Myocyte (in vitro differentiated cells): ENCODE measurements at regions not wholly inside any gene's neighbourhood (a gene's known extent, or its start where the extent isn't known, plus 50 kb on each side); places are given as distances from the start of the nearest gene placed in this dataset.
"Not testable (repeated sequence)": the region's sequence is repeated elsewhere in the genome, so short reads cannot be mapped to it uniquely, and the experiment has no call there.

Experiments used
- DNase-seq: peaks from one replicate; pipeline ENCODE4 v3.0.0-alpha.2; 2012; ENCODE audit warnings: low read depth

- peak; percentile 75 for DNase-seq
These were observed 473.9 kb downstream of the COL12A1 start for GRCh38 chr6:74731931-74732330.

DNA sequence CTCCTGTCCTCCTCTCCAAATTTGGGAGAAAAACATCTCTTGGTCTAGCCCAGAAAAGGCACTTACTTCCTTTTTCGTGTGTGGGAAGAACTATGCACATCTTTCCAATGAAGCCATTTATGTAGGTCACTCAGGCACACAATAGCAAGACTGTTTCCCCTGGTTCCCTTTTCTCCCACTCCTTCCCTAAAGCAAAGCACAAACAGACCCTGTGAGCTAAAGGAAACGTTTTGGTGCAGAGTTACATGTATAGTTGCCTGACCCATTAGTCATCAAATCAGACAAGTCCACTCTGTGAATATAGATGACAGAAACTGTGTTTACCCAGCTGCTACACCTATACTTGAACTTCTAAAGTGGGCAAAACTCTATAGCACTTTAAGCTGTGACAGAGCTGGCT lies 474.6 kb downstream of the COL12A1 start:
- peak; percentile 22 for DNase-seq

GRCh38 chr6:74720923-74721322 lies 484.9 kb downstream of the COL12A1 start:
- DNase-seq = no peak

DNA sequence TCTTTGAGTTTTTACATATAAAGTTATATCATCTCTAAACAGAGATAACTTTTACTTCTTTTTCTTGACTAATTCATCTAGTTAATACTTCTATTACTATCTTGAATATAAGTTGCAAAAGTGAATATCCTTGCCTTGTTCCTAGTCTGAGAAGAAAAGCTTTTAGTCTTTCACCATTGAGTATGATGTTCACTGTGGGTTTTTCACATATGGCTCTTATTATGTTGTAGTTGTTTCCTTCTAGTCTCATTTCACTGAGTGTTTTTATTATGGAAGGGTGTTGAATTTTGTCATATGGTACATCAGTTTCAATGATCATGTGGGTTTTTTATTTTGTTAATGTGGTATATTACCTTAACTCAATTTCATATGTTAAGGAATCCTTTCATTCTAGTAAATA lies 488.3 kb downstream of the COL12A1 start:
- no peak for DNase-seq

- DNase-seq = no peak
These were observed 490.3 kb downstream of the COL12A1 start for GRCh38 chr6:74715355-74716085.

DNA sequence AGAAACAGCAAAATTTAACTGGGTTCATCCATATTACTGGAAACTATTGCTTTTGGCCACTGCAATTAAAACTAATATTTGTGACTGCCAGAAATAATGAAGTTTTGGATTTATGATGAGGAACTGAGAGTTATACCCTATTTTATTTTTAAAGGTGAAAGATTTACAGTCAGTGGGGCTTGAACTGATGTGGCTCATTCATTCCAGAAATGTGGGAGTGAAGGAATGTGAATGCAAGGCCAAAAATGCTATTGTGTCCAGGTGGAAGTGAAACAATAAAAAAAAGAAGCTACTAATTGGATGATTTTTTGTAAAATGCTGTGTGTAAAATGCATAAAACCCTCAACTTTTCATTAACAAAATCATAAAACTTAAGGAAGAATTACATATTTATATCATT lies 491.9 kb downstream of the COL12A1 start:
- DNase-seq = no peak

- DNase-seq = no peak
These were observed 500.4 kb downstream of the COL12A1 start for GRCh38 chr6:74705451-74705850.

DNA sequence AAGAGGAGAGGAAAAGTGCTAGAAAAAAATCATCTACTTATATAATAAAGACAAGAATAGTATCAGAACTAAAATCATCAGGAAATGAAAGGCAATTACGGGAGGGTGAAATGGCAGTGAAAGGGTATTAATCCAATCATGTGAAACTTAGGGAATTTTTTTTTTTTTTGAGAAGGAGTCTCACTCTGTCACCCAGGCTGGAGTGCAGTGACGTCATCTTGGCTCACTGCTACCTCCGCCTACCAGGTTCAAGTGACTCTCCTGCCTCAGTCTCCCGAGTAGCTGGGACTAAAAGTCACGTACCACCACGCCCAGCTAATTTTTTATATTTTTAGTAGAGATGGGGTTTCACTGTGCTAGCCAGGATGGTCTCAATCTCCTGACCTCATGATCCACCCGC lies 501.3 kb downstream of the COL12A1 start:
- DNase-seq = not testable (repeated sequence)

DNA sequence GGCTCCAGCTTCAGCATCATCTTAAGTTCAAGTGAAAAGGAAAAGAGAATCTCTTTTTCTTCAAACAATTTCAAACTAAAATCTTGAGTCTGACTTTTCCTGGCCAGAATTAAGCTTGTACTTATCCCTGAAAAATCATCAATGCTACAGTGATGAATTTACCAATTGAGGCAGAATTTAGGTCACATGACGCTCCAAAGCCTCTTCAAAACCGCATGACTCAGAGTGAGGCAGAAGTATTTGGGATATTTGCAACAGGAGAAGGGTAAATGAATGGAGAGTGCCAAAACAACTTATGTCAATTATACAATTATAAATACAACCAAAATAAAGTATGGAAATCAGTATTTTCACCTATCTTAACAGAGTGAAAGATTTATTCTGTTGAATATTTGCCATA lies 515.5 kb downstream of the COL12A1 start:
- no peak for DNase-seq

GRCh38 chr6:74689601-74690000 lies 516.3 kb downstream of the COL12A1 start:
- no peak for DNase-seq

GRCh38 chr6:74677463-74677862 lies 528.4 kb downstream of the COL12A1 start:
- no peak for DNase-seq

- DNase-seq = no peak
These were observed 528.9 kb downstream of the COL12A1 start for GRCh38 chr6:74676906-74677305.

DNA sequence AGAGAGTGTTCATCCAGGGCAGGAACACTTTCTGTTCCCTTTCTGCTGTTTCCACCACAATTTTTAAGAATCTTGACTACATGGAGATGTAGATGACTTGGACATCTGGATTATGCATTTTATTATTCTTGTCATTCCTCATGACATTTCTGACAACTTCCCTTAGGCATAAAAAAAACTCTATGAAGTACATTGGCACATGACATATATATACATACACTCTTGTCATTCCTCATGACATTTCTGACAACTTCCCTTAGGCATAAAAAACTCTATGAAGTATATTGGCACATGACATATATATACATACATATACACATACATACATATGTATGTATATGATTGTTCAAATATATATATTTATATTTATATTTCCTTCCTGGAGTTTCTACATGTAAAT lies 531.5 kb downstream of the COL12A1 start:
- no peak for DNase-seq

- peak; percentile 78 for DNase-seq
These were observed 534.3 kb downstream of the COL12A1 start for GRCh38 chr6:74671558-74672025.

- DNase-seq = no peak
These were observed 547.5 kb downstream of the COL12A1 start for GRCh38 chr6:74658391-74658790.

GRCh38 chr6:74657931-74658330 lies 547.9 kb downstream of the COL12A1 start:
- DNase-seq = no peak

DNA sequence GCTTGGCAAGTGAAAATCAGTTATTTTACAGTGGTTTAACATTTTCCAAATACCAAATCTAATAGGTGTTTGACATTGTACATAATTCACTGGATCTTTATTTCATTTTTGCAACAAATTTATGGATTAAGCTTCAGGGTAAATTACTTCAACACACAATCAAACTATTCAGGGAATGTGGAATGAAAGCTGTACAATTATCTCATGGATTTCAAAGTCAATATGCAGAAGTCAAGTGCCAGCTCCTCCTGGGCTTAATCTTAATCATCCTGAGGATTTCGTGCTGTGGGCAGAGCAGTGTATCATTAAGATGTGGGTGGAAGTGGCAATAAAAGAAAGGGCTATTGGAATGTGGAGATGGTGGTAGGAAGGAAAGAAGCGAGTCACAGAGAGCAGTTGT lies 548.8 kb downstream of the COL12A1 start:
- DNase-seq = no peak

DNA sequence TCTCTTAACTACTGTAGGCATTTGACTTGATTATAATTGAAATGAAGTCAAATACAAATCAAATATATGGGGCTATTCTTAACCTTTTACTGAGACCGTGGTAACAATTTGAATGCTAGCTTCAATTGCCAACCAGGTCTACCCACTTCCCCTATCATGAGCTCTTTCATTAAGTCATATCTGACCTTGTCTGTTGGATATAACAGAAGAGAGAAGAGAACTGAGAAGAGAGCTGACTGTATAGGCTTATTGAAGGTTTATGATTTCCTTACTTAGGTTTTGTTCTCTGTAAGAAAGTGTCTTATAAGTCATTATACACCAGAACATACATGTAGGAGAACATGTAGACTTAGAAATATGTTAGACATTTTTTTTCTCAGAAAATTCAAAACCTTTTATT lies 549.4 kb downstream of the COL12A1 start:
- DNase-seq = no peak

GRCh38 chr6:74654296-74654695 lies 551.6 kb downstream of the COL12A1 start:
- no peak for DNase-seq

GRCh38 chr6:74651948-74652842 lies 553.7 kb downstream of the COL12A1 start:
- no peak for DNase-seq

DNA sequence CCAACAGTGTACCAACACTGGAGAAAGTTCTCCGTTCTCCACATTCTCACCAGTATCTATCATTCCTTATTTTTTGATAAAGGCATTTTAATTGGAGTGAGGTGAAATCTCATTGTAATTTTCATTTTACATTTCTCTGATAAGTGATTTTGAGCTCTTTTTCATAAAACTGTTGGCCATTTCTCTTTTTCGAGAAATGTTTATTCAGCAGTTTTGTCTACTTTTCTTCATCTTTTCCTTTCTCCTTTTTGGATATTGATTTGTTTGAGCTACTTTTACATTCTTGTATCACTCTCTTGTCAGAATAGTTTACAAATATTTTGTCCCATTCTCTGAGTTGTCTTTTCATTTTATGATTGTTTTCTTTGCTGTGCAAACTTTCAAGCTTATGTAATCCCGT lies 555.2 kb downstream of the COL12A1 start:
- no peak for DNase-seq

DNA sequence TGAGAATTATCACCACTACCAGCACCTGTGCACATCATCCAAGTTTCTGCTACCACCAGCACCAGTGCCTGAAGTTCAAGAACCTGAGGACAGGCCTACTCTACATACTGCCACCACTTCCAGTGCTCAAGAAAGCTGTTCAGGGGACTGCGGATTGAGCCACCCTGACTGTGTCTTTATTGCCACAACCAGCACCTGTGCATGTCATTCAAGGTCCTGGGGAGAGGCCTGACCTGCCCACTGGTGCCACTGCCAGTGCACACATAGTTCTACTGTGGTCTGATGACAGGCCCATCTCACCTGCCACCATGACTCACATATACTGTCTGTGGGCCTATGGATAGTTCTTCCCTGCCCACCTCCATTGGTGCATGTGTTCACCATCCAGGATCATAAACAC lies 559.4 kb downstream of the COL12A1 start:
- DNase-seq = peak; percentile 61
